ENCODE measurements at regions not wholly inside any gene's neighbourhood (a gene's known extent, or its start where the extent isn't known, plus 50 kb on each side); places are given as distances from the start of the nearest gene placed in this dataset.

DNA sequence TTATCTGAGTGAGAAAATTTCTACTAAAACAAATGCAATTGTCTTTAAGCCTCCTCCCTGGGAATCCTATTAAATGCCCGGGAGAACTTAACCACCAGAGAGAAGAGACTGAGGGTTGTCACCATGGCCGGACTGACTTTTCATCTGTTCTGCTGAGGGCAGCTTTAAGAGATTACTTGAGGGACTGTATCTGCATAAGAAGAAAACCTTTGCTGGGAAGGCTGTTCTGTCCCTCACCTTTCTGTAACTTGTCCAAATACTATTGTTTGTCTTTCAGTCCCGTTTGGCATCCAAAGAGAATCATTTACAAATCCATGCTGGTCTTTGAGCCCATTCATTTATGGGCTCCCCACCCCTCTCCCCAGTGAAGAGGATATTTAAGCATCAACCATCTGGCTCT lies 306.3 kb upstream of the FLRT2 start:
- no peak for DNase-seq (ENCODE audit: low spot score)

GRCh38 chr14:85224241-85224640 lies 305.7 kb upstream of the FLRT2 start:
- DNase-seq (ENCODE audit: low spot score) = no peak

GRCh38 chr14:85233756-85234155 lies 296.2 kb upstream of the FLRT2 start:
- DNase-seq (ENCODE audit: low spot score) = no peak

DNA sequence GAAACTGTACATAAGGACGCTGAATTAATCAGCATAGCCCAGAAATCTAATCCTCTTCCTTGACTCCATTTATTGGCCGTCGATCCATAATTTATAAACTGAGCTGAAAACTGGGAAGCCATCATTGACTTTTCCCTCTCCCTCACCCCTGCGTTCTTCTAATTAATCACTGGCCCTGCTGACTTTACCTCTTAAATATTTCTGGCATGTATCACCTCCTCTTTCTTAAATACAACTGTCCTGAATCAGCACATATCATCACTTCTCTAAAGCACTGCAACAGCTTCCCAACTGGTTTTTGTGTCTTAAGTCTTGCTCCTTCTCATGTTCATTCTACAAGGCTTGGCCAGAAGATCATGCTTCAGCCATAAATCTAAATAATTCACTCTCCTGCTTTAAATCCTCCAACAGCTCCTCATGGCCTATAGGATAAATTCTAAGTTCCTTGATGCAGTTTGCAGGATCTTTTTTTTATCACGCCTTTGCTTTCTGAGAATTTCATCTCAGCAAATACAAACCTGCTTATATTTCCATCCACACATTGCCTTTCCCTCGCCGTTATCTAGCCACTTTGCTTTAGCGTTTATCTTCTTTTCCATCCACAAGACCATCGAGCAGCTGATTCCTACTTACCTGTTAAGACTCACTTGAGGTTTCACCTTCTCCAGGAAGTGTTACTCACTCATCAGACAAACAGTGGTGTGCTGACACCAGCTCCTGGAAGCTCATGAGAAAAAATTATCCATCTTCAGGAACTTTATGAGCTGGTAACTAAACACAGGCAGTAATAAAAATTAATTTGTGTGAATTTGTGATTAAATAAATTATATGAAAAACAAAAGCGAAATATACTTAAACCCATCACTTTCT lies 295.6 kb upstream of the FLRT2 start:
- DNase-seq (ENCODE audit: low spot score) = no peak

DNA sequence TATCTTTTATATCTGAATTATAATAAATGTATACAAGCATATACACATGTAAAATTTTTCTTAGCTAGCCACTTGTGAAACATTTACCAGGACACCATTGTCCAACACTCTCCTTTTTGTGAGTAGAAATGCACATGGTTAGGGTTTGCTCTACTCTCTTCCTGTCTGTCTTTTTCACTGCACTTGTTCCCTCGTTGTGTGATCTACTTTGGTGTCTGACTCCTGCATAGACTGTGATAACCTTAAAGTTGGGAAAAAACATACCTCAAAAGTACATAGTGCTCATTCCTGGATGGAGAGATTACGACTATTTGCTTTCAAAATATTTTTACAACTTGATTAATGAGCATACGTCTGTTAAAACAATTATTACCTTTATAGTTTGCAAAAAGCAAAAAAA lies 294.1 kb upstream of the FLRT2 start:
- DNase-seq (ENCODE audit: low spot score) = no peak

- no peak for DNase-seq (ENCODE audit: low spot score)
Measured at GRCh38 chr14:85236296-85236695, 293.6 kb upstream of the FLRT2 start.

DNA sequence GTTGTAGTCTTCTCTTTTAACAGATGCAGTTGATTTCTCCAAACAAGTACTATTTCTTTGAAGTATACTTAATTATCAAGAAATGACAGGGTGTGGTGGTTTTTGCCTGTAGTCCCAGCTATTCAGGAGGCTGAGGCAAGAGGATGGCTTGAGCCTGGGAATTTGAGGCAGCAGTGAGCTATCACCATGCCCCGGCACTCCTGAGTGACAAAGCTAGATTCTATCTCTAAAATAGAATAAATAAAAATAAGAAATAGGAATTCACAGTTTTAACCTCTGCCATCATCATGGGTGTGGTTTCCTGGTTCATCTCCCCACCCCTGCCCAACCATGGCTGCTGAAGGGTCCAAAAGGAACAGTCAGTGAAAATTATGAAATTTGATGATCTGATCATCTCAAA lies 290.2 kb upstream of the FLRT2 start:
- no peak for DNase-seq (ENCODE audit: low spot score)

- no peak for DNase-seq (ENCODE audit: low spot score)
Measured at GRCh38 chr14:85241022-85241855, 288.7 kb upstream of the FLRT2 start.

GRCh38 chr14:85242666-85243065 lies 287.3 kb upstream of the FLRT2 start:
- no peak for DNase-seq (ENCODE audit: low spot score)

DNA sequence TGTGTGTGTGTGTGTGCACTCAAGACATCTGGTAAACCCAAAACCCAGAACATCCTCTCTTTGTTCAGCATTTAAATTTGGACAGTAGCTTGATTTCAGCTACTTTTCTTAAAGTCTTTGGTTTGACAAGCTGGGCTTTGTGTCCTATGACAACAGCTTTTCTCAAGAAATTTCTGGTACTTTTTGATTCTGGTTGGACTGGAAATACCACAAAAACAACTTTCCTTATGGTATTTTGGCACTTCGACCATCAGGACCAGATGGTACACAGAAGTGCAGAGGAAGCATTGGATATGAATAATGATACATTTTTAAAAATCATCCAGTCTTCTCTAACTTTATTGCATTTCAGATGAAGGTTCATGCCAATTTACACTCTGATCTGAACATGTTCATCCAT lies 286.6 kb upstream of the FLRT2 start:
- DNase-seq (ENCODE audit: low spot score) = no peak

GRCh38 chr14:85247071-85247470 lies 282.9 kb upstream of the FLRT2 start:
- DNase-seq (ENCODE audit: low spot score) = no peak

DNA sequence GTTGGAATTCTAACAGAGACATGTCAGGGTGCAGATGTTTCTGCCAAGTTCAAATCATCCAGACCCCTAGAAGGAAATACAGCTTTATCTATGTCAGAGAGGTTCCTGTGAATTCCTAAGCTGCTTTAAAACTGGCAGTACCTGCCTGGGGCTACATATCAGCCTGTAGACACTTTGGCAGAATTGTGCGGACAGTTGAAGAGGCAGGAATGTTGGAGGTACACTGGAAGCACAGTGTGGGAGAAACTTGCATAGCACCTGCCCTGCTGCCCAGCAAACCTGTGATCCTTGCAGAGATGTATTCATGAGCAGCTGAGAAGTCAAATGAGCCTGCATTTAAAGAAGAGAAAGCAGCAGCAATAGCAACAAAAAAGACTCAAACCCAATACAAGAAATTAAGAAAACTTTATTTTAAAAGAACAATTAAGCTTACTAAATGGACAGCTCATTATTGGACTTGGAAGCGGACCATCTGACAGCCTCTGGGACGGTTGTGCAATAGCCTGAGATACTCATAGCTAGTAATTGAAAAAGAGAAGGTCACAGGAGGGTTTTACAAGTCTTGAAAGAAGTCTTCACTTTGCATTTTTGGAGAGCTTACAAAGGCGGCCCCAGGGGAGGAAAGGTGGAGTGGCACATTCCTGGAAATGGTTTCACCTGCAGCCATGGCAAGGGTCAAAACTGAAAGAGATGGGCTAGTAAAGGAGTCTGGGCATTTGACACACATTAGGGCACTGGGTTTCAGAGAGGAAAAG lies 280.9 kb upstream of the FLRT2 start:
- no peak for DNase-seq (ENCODE audit: low spot score)

- DNase-seq (ENCODE audit: low spot score) = no peak
Measured at GRCh38 chr14:85250414-85251189, 279.3 kb upstream of the FLRT2 start.

- no peak for DNase-seq (ENCODE audit: low spot score)
Measured at GRCh38 chr14:85252011-85252410, 277.9 kb upstream of the FLRT2 start.

GRCh38 chr14:85254711-85255110 lies 275.2 kb upstream of the FLRT2 start:
- DNase-seq (ENCODE audit: low spot score) = no peak

GRCh38 chr14:85257287-85257686 lies 272.7 kb upstream of the FLRT2 start:
- DNase-seq (ENCODE audit: low spot score) = no peak

DNA sequence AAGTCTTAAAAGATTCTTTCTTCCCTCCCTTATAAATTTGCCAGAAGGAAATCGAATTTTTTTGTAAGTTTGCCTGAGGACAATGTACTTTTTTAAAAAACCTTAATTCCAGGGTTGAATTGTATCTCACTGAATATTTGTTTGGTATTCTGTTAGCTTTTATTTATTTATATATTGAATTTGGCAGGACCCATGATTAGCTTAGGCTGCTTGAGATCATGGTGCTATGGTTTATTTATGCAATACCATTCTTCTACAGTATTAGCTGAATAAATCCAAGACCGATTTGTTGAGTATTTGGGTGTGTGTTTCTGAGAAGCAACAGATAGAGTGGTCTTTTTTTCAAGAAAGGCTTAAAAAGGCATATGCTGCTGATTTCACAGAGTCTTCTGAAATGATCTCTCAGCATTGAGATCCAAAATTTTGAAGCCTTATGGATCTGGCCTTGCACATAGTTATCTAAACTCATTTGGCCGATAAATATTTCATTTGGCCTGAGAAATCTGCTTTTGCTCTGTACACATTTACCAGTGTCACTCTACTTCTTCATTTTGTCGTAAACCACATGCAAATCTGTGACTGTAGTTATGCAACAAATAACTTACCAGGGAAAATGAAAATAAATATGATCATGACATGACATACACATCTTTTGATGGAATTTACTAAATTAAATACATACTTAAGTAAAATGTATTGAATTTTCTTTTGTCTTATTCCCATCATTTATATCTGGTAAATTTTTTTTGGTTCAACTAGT lies 265.8 kb upstream of the FLRT2 start:
- no peak for DNase-seq (ENCODE audit: low spot score)

DNA sequence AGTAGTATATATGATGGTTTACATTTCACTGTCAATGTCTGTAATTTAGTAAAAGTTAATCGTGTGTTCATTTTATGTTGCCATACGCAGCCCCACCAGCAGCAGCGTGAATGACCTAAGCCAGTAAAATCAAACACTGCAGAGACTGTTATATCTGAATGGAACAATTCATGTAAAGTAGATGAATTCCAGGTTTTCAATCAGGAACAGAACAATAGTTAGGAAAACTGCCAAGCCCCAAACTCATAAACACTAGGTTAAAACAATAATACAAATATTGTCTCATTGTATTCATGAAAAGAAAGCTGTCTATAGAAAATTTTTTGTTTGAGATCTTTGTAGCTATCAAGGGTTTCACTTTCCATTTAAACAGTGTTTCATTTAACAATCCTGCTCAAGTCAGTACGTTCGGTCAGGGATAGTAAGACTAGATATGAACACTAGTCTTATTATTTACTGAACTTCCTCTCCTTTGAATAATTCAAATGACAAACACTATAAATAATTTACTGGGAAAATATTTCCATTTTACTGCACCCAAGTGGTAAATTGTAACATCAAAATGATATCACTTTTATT lies 256.8 kb upstream of the FLRT2 start:
- DNase-seq (ENCODE audit: low spot score) = no peak

GRCh38 chr14:85273952-85274351 lies 256.0 kb upstream of the FLRT2 start:
- DNase-seq (ENCODE audit: low spot score) = no peak

GRCh38 chr14:85276161-85276978 lies 253.6 kb upstream of the FLRT2 start:
- no peak for DNase-seq (ENCODE audit: low spot score)

Data from CD4-positive, alpha-beta T cell treated with Interleukin-6 at 100 ng/mL for 8 hours (primary cell).